Stimulated activated CD8-positive, alpha-beta memory T cell treated with anti-CD3 and anti-CD28 coated beads, Interleukin-12 subunit alpha, Interleukin-12 subunit beta, amount 100 ng/mL, for 1 hour (primary cell): ENCODE measurements at regions not wholly inside any gene's neighbourhood (a gene's known extent, or its start where the extent isn't known, plus 50 kb on each side); places are given as distances from the start of the nearest gene placed in this dataset.
"Not testable (repeated sequence)": the region's sequence is repeated elsewhere in the genome, so short reads cannot be mapped to it uniquely, and the experiment has no call there.

Experiments used
- DNase-seq: peaks from one replicate; pipeline ENCODE4 v3.0.0-alpha.2; 2020; ENCODE audit warnings: low read depth

DNA sequence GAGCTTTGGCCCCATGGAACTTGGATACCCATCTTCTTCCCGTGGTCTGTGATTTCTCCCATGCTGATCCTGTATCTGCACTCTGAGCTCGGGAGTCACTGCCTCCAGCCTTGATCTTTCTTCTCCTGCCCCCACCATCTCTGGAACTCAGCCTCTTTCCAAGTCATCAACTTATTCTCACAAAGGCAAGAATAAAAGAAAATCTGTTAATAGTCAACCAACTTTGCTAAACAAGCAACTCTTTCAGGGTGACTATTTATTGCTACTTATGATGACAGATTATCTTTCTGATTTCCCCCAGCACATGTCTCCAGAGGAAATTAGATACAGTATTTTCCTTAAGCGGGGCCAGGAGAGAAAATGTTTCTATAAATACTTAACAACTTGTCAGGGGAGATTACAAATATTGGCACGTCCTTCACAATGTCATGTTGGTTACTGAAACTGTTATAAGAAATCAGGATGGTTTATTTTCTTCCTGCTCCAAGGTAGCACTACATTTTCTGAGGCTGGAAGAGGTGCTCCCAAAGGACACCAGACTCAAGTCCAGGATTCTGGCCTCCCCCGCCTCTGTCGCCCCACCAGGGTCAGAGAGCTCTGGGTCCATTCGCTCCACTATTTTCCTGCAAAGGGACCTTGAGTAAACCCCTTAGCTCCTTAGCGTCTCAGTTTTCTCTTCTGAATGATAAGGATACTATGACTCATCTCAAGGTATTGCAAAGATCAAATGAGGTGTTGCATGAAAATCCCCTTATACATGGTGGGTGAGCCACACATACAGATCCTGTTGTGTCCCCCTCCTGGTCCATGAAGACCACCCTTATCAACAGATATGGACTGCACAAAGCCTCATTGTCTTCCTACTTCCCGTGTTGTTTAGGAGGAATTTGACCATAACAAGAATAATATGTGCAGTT lies 205.2 kb upstream of the WSCD1 start:
- no peak for DNase-seq

- no peak for DNase-seq
Observed at GRCh38 chr17:5866978-5867377, 203.2 kb upstream of the WSCD1 start.

- DNase-seq: no peak
Observed at GRCh38 chr17:5869041-5869745, 201.0 kb upstream of the WSCD1 start.

DNA sequence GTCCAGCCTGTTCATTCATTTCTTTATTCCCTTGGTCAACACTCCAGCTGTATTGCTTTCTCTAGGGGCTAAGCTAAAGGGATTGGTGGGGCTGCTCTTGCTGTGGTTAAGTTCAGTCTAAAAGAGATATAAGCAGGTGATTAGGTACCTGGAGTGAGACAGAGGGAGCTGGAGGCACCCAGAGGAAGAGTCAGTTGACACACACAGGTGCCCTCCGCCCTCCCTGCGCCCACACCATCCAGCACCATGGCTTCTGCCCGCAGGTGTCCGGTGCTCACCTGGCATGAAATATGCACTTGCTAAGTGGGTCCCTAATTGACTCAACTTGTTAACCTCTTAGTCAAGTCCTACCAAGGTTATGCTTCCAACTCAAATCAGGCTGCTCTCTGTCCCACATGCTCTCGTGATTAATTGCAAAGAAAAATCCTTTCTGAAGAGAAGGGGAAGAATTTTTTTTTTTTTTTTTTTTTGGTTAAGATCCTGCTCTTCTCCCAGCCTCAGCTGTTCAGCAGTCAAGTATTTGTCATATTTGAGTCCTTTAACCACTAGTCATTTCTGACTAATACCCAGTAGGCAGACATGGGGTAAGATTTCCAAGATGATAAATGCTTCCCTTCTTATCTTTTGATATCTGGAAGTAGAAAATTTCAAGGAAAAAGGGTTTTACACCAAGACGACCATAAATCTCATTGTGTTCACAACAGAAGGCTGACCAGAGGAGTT lies 199.8 kb upstream of the WSCD1 start:
- DNase-seq: no peak

- DNase-seq: no peak
Observed at GRCh38 chr17:5871666-5872065, 198.5 kb upstream of the WSCD1 start.

DNA sequence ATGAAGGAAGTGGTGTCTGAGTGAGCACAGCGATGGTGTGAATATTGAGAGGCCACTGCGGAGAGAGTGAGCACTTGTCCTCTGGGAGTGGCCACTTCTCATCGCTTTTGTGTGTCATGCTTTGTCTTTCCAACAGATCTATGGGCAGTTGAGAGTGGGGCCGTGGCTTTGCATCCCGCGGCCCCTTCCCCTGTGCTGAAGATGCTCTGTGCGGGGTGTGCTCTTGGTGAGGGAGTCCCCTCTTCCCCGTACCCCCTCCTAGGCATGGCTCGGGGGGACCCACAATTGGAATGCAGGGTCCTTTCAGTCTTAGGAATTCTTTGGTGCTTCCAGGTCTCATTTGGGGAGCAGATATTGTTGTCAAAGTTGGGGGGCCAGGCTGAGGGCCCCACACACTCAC lies 197.3 kb upstream of the WSCD1 start:
- no peak for DNase-seq

GRCh38 chr17:5873781-5874180 lies 196.4 kb upstream of the WSCD1 start:
- no peak for DNase-seq

DNA sequence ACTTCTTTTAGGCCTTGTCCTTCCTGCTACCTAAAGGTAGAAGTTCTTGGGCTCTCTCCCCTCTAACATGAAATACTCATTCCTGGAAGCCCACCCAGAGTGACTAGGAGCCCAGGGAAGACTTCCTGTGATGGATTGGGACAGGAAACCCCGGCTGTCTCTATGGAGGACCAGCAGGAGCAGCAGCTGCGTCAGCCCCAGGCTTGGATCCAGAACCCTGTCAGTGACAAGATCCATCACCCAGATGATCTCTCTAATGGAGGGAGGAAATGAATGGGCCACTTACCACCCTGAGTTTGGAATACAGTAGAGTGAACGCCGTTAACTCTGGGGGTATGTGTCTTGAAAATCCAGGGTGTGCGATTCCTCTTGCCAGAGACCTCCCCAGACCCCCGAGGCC lies 195.7 kb upstream of the WSCD1 start:
- DNase-seq: no peak

DNA sequence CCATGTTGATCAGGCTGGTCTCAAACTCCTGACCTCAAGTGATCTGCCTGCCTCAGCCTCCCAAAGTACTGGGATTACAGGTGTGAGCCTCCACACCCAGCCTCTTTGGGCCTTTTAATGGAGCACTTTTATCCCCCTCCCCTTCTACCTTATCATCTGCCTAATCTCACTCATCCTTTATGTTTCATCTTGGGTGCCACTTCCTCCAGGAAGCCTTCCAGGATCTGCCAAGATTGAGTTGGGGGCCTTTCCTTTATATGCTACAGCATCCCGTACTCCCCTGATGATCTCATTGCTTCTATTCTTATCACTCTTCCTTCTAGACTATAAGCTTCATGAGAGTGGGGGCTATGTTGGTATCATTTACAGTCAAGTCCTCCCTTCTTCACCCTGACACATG lies 192.8 kb upstream of the WSCD1 start:
- DNase-seq: no peak

DNA sequence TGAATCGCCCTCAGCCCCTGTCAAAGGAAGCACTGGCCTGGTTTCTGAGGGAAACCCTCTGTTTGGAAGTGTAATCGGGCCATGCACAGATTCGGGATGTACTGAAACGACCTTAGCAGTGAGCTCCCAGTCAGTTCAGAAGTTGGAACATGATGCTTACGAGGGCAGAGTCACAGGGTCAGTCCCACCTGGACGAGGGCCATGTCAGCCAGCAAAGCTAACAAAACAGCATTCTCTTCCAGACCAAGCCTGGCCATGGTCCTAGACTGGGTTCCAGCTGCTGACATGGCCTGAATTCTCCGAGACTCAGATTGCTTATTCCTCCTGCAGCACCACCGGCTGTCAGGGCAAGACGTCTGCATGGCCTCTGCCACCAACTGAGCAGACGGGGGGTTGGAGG lies 192.2 kb upstream of the WSCD1 start:
- no peak for DNase-seq

- DNase-seq: no peak
Observed at GRCh38 chr17:5881849-5882248, 188.3 kb upstream of the WSCD1 start.

- no peak for DNase-seq
Observed at GRCh38 chr17:5883775-5884665, 186.2 kb upstream of the WSCD1 start.

- no peak for DNase-seq
Observed at GRCh38 chr17:5885336-5885735, 184.8 kb upstream of the WSCD1 start.

DNA sequence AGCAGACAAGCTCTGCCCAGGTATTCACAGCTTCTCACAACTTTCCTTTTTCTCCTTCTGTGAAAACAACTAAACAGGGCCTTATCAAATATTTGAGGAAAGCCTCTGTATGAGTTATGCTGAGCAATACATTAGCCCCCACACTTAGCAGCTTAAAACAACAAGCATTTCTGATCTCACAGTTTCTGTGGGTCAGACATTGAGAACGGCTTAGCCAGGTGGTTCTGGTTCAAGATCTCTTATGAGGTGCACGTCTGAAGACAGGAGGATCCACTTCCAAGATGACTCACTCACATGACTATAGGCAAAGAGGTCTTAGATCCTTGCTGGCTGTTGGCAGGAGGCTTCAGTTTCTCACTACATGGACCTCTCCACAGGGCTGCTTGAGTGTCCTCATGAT lies 181.4 kb upstream of the WSCD1 start:
- no peak for DNase-seq

DNA sequence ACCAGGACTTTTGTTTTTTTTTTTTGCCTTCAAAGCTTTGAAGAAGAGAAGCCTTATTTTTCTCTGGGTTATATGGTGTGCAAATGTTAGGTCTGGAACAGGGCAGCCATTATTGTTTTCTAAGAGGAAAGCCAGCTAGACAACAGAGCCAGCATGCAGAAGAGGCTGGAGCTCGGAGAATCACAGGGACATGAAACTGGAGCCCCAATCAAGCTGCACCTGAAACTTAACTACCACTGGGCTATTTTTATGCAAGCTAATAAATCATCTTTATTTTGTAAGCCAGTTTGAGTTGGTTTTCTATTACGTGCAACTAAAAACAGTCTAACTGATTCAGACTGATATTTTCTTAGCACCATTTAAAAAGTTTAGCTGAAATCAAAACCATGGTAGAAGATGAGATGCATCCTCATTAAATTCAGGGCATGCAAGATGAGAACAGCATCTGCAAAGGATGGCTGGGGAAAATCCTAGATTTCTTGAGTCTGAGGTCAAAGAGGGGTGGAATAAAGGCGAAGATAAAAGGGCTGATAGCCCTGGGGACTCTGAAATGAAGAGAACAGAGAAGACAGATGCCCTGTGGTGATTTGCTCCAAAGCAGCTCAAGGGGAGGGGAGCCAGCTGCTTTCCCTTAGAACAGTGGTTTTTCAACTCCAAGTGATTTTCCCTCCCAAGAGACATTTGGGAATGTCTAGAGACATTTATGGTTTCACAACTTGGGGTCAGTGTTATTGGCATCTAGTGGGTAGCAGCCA lies 177.1 kb upstream of the WSCD1 start:
- no peak for DNase-seq

GRCh38 chr17:5893741-5894140 lies 176.4 kb upstream of the WSCD1 start:
- no peak for DNase-seq

- no peak for DNase-seq
Observed at GRCh38 chr17:5895276-5895675, 174.9 kb upstream of the WSCD1 start.

DNA sequence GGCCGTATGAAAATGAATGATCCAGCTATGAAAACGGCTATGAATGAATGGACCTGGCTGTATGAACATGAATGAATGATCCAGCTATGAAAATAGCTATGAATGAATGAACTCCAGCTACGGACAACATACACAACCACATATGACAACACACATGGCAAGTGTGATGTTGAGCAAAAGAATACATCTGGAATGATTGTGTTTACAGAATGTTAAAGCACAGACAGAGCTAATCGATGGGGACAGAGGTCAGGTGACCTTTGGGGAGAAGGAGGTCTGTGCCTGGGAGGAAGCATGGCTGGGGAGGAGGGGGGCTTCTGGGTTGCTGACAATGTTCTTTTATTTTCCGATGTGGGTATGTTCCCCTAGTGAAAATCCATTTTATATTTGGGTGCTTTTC lies 174.0 kb upstream of the WSCD1 start:
- no peak for DNase-seq

DNA sequence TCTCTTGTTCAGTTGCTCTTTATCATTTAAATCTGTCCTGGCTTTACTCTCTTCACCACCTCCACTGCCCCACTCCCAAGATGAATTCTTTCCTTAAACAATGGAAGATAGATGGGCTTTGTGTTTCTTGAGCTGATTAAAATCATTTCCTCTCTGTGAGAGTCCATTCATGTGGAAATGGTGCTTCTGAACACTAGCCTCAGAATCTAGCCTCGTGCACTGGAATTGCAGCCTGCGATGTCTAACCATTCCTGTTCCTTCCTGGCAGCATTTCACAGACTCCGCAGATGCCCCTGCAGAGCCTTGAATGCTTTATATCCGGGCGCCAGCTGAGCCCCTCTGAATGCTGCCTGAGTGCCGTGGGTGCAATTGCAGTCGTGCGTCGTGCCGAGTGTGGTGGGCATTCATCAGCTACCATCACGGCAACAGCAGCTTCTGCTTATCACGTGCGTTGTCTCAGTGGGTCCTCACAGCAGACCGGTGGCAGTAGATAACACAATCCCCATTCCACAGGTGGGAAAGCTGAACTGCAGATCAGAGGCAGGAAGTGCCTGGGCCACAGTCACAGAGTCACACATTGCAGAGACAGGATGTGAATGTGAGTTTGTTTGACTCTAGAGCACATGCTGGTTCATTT lies 172.8 kb upstream of the WSCD1 start:
- DNase-seq: no peak

GRCh38 chr17:5897981-5898380 lies 172.2 kb upstream of the WSCD1 start:
- not testable (repeated sequence) for DNase-seq

GRCh38 chr17:5898406-5898805 lies 171.8 kb upstream of the WSCD1 start:
- DNase-seq: no peak
